ENCODE measurements at regions not wholly inside any gene's neighbourhood (a gene's known extent, or its start where the extent isn't known, plus 50 kb on each side); places are given as distances from the start of the nearest gene placed in this dataset.
"Not testable (repeated sequence)": the region's sequence is repeated elsewhere in the genome, so short reads cannot be mapped to it uniquely, and the experiment has no call there.

DNA sequence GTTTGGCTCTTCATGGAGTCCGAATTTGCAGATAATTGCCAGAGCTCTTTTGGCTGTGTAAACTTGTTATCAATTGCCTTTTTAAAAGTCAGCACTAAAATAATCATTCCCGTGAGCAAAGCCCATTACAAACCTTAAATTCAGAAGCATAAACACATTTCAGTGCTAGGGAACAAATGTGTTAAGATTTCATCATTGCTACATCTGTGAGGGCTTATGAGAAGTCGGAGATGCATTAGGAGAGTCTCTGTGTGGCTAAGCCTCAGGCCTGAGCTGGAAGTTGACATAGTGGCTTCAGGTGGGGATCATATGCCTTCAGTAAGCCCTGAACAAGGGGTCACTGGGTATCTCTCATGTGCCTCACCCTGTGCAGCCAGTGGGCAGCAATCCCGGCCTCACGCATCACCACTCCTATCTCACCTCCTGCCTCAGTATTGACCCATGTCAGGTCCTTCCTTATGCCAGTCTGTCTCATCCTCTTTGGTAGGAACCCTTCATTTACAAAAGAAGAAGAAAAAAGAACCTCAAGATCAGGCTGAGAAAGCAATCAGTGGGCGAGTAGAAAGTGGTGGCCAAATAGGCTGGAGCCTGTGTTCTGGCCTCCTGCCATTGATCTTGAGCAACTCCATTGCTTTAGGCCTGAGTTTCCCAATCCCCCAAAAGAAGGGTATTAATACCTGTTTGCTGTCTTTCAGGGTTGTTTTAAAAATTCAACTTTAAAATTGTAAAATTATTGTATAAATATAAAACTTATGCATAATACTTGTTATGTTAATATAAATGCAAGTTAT is 233.5 kb downstream of the IL20RB start:
- intact Hi-C loops (cut with micrococcal nuclease), result no loop called here
- Mint-ChIP-seq H3K27ac (no peak overlapping the region), H3K27me3 (ENCODE audit: low read depth) (no peaks in the 10 kb centered on the region), H3K4me3 (ENCODE audit: low read depth) (no peak overlapping the region), H3K36me3 (ENCODE audit: low read depth) (no peaks in the 10 kb centered on the region), H3K9me3 (no peaks in the 10 kb centered on the region), H3K4me1 (ENCODE audit: low read depth) (no peaks in the 10 kb centered on the region)
- no peak for DNase-seq (ENCODE audit: low spot score)

DNA sequence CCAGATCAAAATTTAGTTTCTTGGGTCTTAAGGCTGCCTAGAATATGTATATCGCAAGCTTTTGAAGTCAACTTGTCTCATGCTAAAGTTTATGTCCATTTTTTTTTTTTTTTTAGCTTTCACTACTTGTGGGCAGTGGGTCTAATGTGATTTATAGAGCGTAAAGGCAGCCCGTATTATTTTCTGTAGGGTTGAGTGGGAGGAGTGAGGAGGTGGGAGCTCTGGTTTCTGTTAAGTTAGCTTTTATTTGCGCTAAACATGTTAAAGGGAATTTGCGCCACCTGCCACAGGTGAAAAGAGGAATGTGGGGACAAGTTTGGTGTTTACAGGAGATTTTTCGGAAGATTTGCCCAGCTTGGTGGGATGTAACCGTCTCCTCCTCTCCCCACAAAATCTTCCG is 234.2 kb downstream of the IL20RB start:
- H3K36me3 Mint-ChIP-seq (ENCODE audit: low read depth), result no peaks in the 10 kb centered on the region
- no peak overlapping the region for H3K4me3 Mint-ChIP-seq (ENCODE audit: low read depth)
- no peak for DNase-seq (ENCODE audit: low spot score)
- no peaks in the 10 kb centered on the region for H3K27me3 Mint-ChIP-seq (ENCODE audit: low read depth)
- no peaks in the 10 kb centered on the region for H3K9me3 Mint-ChIP-seq
- H3K4me1 Mint-ChIP-seq (ENCODE audit: low read depth), result no peaks in the 10 kb centered on the region
- intact Hi-C loops (cut with micrococcal nuclease), result no loop called here
- no peak overlapping the region for H3K27ac Mint-ChIP-seq

GRCh38 chr3:137194301-137194700 is 236.5 kb downstream of the IL20RB start:
- Mint-ChIP-seq H3K4me3 (ENCODE audit: low read depth) (no peak overlapping the region), H3K27ac (no peak overlapping the region), H3K36me3 (ENCODE audit: low read depth) (no peaks in the 10 kb centered on the region), H3K4me1 (ENCODE audit: low read depth) (no peaks in the 10 kb centered on the region), H3K9me3 (no peaks in the 10 kb centered on the region), H3K27me3 (ENCODE audit: low read depth) (no peaks in the 10 kb centered on the region)
- intact Hi-C loops (cut with micrococcal nuclease), result no loop called here
- no peak for DNase-seq (ENCODE audit: low spot score)

- H3K4me1 Mint-ChIP-seq (ENCODE audit: low read depth); H3K36me3 Mint-ChIP-seq (ENCODE audit: low read depth); H3K4me3 Mint-ChIP-seq (ENCODE audit: low read depth); H3K27ac Mint-ChIP-seq; intact Hi-C loops (cut with micrococcal nuclease); H3K27me3 Mint-ChIP-seq (ENCODE audit: low read depth); H3K9me3 Mint-ChIP-seq; DNase-seq (ENCODE audit: low spot score): not testable (repeated sequence)
Measured at GRCh38 chr3:137198374-137198773, 240.6 kb downstream of the IL20RB start.

GRCh38 chr3:137199678-137200077 is 241.9 kb downstream of the IL20RB start:
- H3K27ac Mint-ChIP-seq, result no peak overlapping the region
- no peak overlapping the region for H3K4me3 Mint-ChIP-seq (ENCODE audit: low read depth)
- H3K36me3 Mint-ChIP-seq (ENCODE audit: low read depth), result no peaks in the 10 kb centered on the region
- H3K4me1 Mint-ChIP-seq (ENCODE audit: low read depth), result no peaks in the 10 kb centered on the region
- H3K27me3 Mint-ChIP-seq (ENCODE audit: low read depth), result no peaks in the 10 kb centered on the region
- no peak for DNase-seq (ENCODE audit: low spot score)
- H3K9me3 Mint-ChIP-seq, result no peaks in the 10 kb centered on the region
- intact Hi-C loops (cut with micrococcal nuclease), result no loop called here

GRCh38 chr3:137201066-137201465 is 243.3 kb downstream of the IL20RB start:
- no peak overlapping the region for H3K27ac Mint-ChIP-seq
- H3K4me1 Mint-ChIP-seq (ENCODE audit: low read depth), result no peaks in the 10 kb centered on the region
- no peaks in the 10 kb centered on the region for H3K27me3 Mint-ChIP-seq (ENCODE audit: low read depth)
- H3K36me3 Mint-ChIP-seq (ENCODE audit: low read depth), result no peaks in the 10 kb centered on the region
- H3K4me3 Mint-ChIP-seq (ENCODE audit: low read depth), result no peak overlapping the region
- intact Hi-C loops (cut with micrococcal nuclease), result no loop called here
- DNase-seq (ENCODE audit: low spot score), result no peak
- no peaks in the 10 kb centered on the region for H3K9me3 Mint-ChIP-seq

- H3K4me3 Mint-ChIP-seq (ENCODE audit: low read depth), result no peak overlapping the region
- H3K4me1 Mint-ChIP-seq (ENCODE audit: low read depth), result no peaks in the 10 kb centered on the region
- H3K27ac Mint-ChIP-seq, result no peak overlapping the region
- H3K27me3 Mint-ChIP-seq (ENCODE audit: low read depth), result no peaks in the 10 kb centered on the region
- no peaks in the 10 kb centered on the region for H3K36me3 Mint-ChIP-seq (ENCODE audit: low read depth)
- intact Hi-C loops (cut with micrococcal nuclease), result no loop called here
- DNase-seq (ENCODE audit: low spot score), result no peak
- no peaks in the 10 kb centered on the region for H3K9me3 Mint-ChIP-seq
Measured at GRCh38 chr3:137202941-137203340, 245.2 kb downstream of the IL20RB start.

DNA sequence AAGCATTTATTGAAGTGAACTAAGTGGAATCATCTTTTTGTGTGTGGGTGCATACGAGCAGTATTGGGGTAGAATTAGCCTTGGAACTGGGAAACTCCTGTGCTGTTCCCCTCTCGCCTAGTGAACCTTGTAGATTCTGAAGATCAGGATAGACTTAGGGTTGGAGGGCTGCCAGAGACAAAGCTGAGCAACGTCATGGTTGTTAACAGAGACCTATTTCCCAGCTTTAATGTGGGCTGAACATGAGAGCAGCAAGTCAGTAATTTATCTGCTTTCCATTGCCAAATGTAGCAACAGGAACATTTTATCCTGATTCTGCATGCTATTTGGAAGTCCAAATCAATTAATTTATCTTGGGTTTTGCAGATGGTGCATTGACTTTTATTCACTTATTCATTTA is 246.6 kb downstream of the IL20RB start:
- intact Hi-C loops (cut with micrococcal nuclease), result no loop called here

DNA sequence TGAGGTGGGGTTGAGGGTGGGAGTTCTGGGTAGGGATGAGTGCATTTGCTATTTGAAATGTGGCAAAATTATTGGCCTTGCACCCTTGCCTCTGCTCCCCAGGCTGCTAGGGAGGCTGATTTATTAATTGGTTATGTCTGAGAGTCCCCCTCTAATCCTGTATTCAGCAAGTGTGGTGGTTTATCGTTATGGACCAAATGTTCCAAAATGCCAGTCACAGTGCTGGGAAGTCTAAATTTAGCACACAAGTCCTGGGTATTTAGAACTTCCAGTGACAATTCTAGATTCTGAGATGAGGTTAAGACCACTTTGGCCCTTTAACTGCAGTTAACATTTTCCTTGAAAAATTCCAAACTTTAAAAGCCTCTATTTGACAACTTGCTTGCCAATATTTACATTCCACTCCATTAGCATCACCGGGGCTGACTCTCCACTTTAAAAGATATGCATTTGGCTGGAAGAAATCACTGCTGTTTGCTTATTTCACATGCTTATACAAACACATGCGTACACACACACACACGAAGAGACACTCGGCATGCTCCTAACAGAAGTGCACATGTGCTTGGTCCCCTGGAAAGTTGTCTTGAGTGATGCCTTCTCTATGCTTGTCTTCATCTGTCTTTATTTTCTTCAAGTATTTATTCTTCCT is 247.7 kb downstream of the IL20RB start:
- Mint-ChIP-seq H3K4me1 (ENCODE audit: low read depth) (no peaks in the 10 kb centered on the region), H3K27me3 (ENCODE audit: low read depth) (no peaks in the 10 kb centered on the region), H3K4me3 (ENCODE audit: low read depth) (no peak overlapping the region), H3K9me3 (no peaks in the 10 kb centered on the region), H3K27ac (no peak overlapping the region), H3K36me3 (ENCODE audit: low read depth) (no peaks in the 10 kb centered on the region)
- no peak for DNase-seq (ENCODE audit: low spot score)
- intact Hi-C loops (cut with micrococcal nuclease), result no loop called here

More for the DNA sequence above, 246.6 kb downstream of the IL20RB start:
- no peaks in the 10 kb centered on the region for H3K27me3 Mint-ChIP-seq (ENCODE audit: low read depth)
- DNase-seq (ENCODE audit: low spot score), result no peak
- no peaks in the 10 kb centered on the region for H3K4me1 Mint-ChIP-seq (ENCODE audit: low read depth)
- no peak overlapping the region for H3K27ac Mint-ChIP-seq
- no peaks in the 10 kb centered on the region for H3K9me3 Mint-ChIP-seq
- no peaks in the 10 kb centered on the region for H3K36me3 Mint-ChIP-seq (ENCODE audit: low read depth)
- no peak overlapping the region for H3K4me3 Mint-ChIP-seq (ENCODE audit: low read depth)

DNA sequence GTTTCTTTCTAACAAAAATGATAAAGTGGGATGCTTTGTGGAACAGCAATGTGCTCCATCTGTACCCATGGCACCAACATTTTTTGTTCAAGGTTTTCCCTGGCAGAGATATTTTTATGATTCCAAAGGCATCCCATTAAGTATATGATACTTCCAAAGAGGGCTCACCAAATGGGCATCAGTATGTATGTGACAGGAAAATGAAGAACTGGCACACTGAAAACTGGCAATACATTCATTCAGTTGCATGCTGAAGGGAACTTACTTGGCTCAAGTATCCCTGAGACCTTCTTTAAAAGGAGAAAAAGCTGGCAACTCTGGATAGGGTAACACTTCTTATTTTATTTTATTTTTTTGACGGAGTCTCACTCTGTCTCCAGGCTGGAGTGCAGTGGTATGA is 249.8 kb downstream of the IL20RB start:
- no peak overlapping the region for H3K27ac Mint-ChIP-seq
- H3K4me1 Mint-ChIP-seq (ENCODE audit: low read depth), result no peaks in the 10 kb centered on the region
- no peaks in the 10 kb centered on the region for H3K27me3 Mint-ChIP-seq (ENCODE audit: low read depth)
- H3K9me3 Mint-ChIP-seq, result no peaks in the 10 kb centered on the region
- no peak overlapping the region for H3K4me3 Mint-ChIP-seq (ENCODE audit: low read depth)
- intact Hi-C loops (cut with micrococcal nuclease), result no loop called here
- DNase-seq (ENCODE audit: low spot score), result no peak
- no peaks in the 10 kb centered on the region for H3K36me3 Mint-ChIP-seq (ENCODE audit: low read depth)

DNA sequence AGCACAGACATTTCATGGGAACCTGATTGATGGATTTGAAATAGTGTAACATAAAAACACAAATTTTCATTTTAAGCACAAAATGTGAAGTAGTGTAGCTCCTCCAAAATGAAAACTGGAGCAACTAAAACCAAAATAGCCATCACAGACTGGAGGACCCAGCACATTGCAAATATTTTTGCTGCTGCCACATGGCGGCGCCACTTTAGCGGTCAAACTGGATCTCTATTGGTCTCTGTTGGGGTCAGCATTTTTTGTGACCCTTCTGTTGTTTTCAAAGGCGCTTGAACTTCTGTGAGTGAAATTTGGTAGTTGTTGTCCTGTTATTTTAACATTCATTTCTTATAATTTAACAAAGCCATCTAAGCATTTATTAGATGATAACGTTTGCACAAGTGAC is 259.9 kb downstream of the IL20RB start:
- Mint-ChIP-seq H3K27ac (no peak overlapping the region), H3K9me3 (no peaks in the 10 kb centered on the region), H3K4me3 (ENCODE audit: low read depth) (no peak overlapping the region), H3K4me1 (ENCODE audit: low read depth) (no peaks in the 10 kb centered on the region), H3K36me3 (ENCODE audit: low read depth) (no peaks in the 10 kb centered on the region), H3K27me3 (ENCODE audit: low read depth) (no peaks in the 10 kb centered on the region)
- DNase-seq (ENCODE audit: low spot score), result no peak
- intact Hi-C loops (cut with micrococcal nuclease), result no loop called here

GRCh38 chr3:137219801-137220445 is 262.1 kb downstream of the IL20RB start:
- H3K27ac Mint-ChIP-seq, result no peak overlapping the region

GRCh38 chr3:137222736-137223225 is 265.0 kb downstream of the IL20RB start:
- Mint-ChIP-seq H3K27ac (no peak overlapping the region), H3K4me1 (ENCODE audit: low read depth) (no peaks in the 10 kb centered on the region)
- intact Hi-C loops (cut with micrococcal nuclease), result no loop called here

More at GRCh38 chr3:137219801-137220445, 262.1 kb downstream of the IL20RB start:
- H3K4me1 Mint-ChIP-seq (ENCODE audit: low read depth), result no peaks in the 10 kb centered on the region
- H3K36me3 Mint-ChIP-seq (ENCODE audit: low read depth), result no peaks in the 10 kb centered on the region
- no peak overlapping the region for H3K4me3 Mint-ChIP-seq (ENCODE audit: low read depth)
- no peaks in the 10 kb centered on the region for H3K9me3 Mint-ChIP-seq
- no peaks in the 10 kb centered on the region for H3K27me3 Mint-ChIP-seq (ENCODE audit: low read depth)
- intact Hi-C loops (cut with micrococcal nuclease), result no loop called here
- no peak for DNase-seq (ENCODE audit: low spot score)

More at GRCh38 chr3:137222736-137223225, 265.0 kb downstream of the IL20RB start:
- Mint-ChIP-seq H3K4me3 (ENCODE audit: low read depth) (no peak overlapping the region), H3K27me3 (ENCODE audit: low read depth) (no peaks in the 10 kb centered on the region), H3K36me3 (ENCODE audit: low read depth) (no peaks in the 10 kb centered on the region), H3K9me3 (no peaks in the 10 kb centered on the region)
- DNase-seq (ENCODE audit: low spot score), result no peak

Data from activated T-helper 2 cell treated with anti-CD3 and anti-CD28 coated beads, Interferon-gamma antibody, Interleukin-2, Interleukin-4, amounts not matched to agents 10 μg/mL and 5 μg/mL and 100 μg/mL, durations not matched to agents 14 hours and 24 hours and 36 hours (primary cell).